ENCODE measurements at regions not wholly inside any gene's neighbourhood (a gene's known extent, or its start where the extent isn't known, plus 50 kb on each side); places are given as distances from the start of the nearest gene placed in this dataset.

GRCh38 chr9:107972346-107972745 is 482.8 kb upstream of the KLF4 start:
- no peak for DNase-seq (ENCODE audit: low spot score)
- peaks cover 0 to 8% of the 10 kb centered on the region in 2 experiments; a peak in 1 of 5 replicates for H3K27me3 ChIP-seq (ENCODE audit: control insufficient read depth in 1 of 2, insufficient read depth in 2 of 2, low read length in 2 of 2)
- CTCF ChIA-PET (ENCODE audit: low intra/inter-chr PET ratio, low total read pairs) = no interaction called here
- intact Hi-C loops (cut with micrococcal nuclease; ENCODE audit: unreplicated experiment) = no loop called here
- H3K9ac ChIP-seq (ENCODE audit: insufficient read depth, low read depth, low read length) = no peak overlapping the region
- H2AFZ ChIP-seq (ENCODE audit: low read length) = no peak overlapping the region
- no peak overlapping the region for H3K4me2 ChIP-seq (ENCODE audit: low read depth, low read length)
- WGBS (ENCODE audit: low lambda C conversion rate) = 8% methylated on average over 7 of the region's 7 CpGs
- no peaks in the 10 kb centered on the region for H3K4me1 ChIP-seq (ENCODE audit: insufficient read depth, low read length)
- FAIRE-seq = no peak
- no peaks in the 10 kb centered on the region for H4K20me1 ChIP-seq (ENCODE audit: insufficient read depth, low read length)
- POLR2A ChIA-PET = no interaction called here
- no TSS peak for BruUV-seq (replicated peaks)
- H3K36me3 ChIP-seq (replicated peaks in 1 of 2; ENCODE audit: control insufficient read depth in 1 of 2, insufficient read depth in 2 of 2, low read length in 2 of 2) = no peaks in the 10 kb centered on the region
- no peak for ATAC-seq
- in situ Hi-C loops (cut with HindIII; ENCODE audit: extremely low pct_ligation_motif_present, low pct_unique_long_range_greater_than_20kb) = no loop called here
- TF ChIP-seq ZSCAN5A (CRISPR knock-in tag; IDR thresholded peaks at IDR 0.05; ENCODE audit: borderline replicate concordance) (no peak), ZNF878 (CRISPR knock-in tag; IDR thresholded peaks at IDR 0.05) (no peak)
- no peak overlapping the region for H3K27ac ChIP-seq (ENCODE audit: extremely low read length, insufficient read depth, low read length)
- H3K4me3 ChIP-seq (replicated peaks in 1 of 3; ENCODE audit: insufficient read depth in 1 of 3, low read depth in 2 of 3, low read length in 3 of 3) = no peak overlapping the region
- H3K9me3 ChIP-seq (ENCODE audit: low read length) = no peaks in the 10 kb centered on the region
- no peaks in the 10 kb centered on the region for H3K79me2 ChIP-seq (ENCODE audit: insufficient read depth, low read length)

GRCh38 chr9:107971241-107971640 is 481.7 kb upstream of the KLF4 start:
- in situ Hi-C loops (cut with HindIII; ENCODE audit: extremely low pct_ligation_motif_present, low pct_unique_long_range_greater_than_20kb) (no loop called here), intact Hi-C loops (cut with micrococcal nuclease; ENCODE audit: unreplicated experiment) (no loop called here)
- H3K9me3 ChIP-seq (ENCODE audit: low read length) = no peaks in the 10 kb centered on the region
- no peaks in the 10 kb centered on the region for H3K36me3 ChIP-seq (replicated peaks in 1 of 2; ENCODE audit: control insufficient read depth in 1 of 2, insufficient read depth in 2 of 2, low read length in 2 of 2)
- TF ChIP-seq DR1 (CRISPR knock-in tag; IDR thresholded peaks at IDR 0.05) (no peak), MTA1 (CRISPR knock-in tag; IDR thresholded peaks at IDR 0.05; ENCODE audit: borderline replicate concordance) (no peak)
- H4K20me1 ChIP-seq (ENCODE audit: insufficient read depth, low read length) = no peaks in the 10 kb centered on the region
- no peak for ATAC-seq
- no TSS peak for BruUV-seq (replicated peaks)
- H3K79me2 ChIP-seq (ENCODE audit: insufficient read depth, low read length) = no peaks in the 10 kb centered on the region
- H3K9ac ChIP-seq (ENCODE audit: insufficient read depth, low read depth, low read length) = no peak overlapping the region
- no peak overlapping the region for H3K4me3 ChIP-seq (replicated peaks in 1 of 3; ENCODE audit: insufficient read depth in 1 of 3, low read depth in 2 of 3, low read length in 3 of 3)
- no peak for DNase-seq (ENCODE audit: low spot score)
- no peaks in the 10 kb centered on the region for H3K4me1 ChIP-seq (ENCODE audit: insufficient read depth, low read length)
- peaks cover 0 to 8% of the 10 kb centered on the region in 2 experiments; a peak in 1 of 5 replicates for H3K27me3 ChIP-seq (ENCODE audit: control insufficient read depth in 1 of 2, insufficient read depth in 2 of 2, low read length in 2 of 2)
- H3K4me2 ChIP-seq (ENCODE audit: low read depth, low read length) = no peak overlapping the region
- CTCF ChIA-PET (ENCODE audit: low intra/inter-chr PET ratio, low total read pairs) = no interaction called here
- POLR2A ChIA-PET = no interaction called here
- no peak overlapping the region for H2AFZ ChIP-seq (ENCODE audit: low read length)
- no peak overlapping the region for H3K27ac ChIP-seq (ENCODE audit: extremely low read length, insufficient read depth, low read length)
- no peak for FAIRE-seq

Measured in HepG2 (cell line).